Loucy (cell line): ENCODE measurements at regions not wholly inside any gene's neighbourhood (a gene's known extent, or its start where the extent isn't known, plus 50 kb on each side); places are given as distances from the start of the nearest gene placed in this dataset.

Source experiments
- CTCF ChIP-seq: fragments of 200-600 bp; sonication (generic); conservative IDR thresholded peaks from 2 replicates; pipeline ENCODE4 v1.5.1; 2014; ENCODE audit warnings: mild to moderate bottlenecking, antibody characterized with exemption, low read length
- EZH2phosphoT487 ChIP-seq: fragments of 200-600 bp; IDR thresholded peaks from 2 replicates; pipeline ENCODE4 v1.6.1; 2018; ENCODE audit warnings: antibody characterized with exemption, mild to moderate bottlenecking, moderate library complexity, borderline replicate concordance

GRCh38 chr2:121858369-121858768 lies 102.9 kb downstream of the TSN start:
- TF ChIP-seq CTCF (no peak), EZH2phosphoT487 (no peak)
